K562 (cell line): ENCODE measurements at regions not wholly inside any gene's neighbourhood (a gene's known extent, or its start where the extent isn't known, plus 50 kb on each side); places are given as distances from the start of the nearest gene placed in this dataset.

ENCODE experiments used
- DNMT1 ChIP-seq: fragments of 450-650 bp; IDR thresholded peaks from 2 replicates; pipeline ENCODE4 v1.6.1; 2016; ENCODE audit warnings: antibody characterized with exemption, mild to moderate bottlenecking
- PHB2 ChIP-seq: fragments of 450-650 bp; IDR thresholded peaks from 2 replicates; pipeline ENCODE4 v1.6.1; 2017; ENCODE audit warnings: low read depth
- TAF1 ChIP-seq: IDR thresholded peaks from 2 replicates; pipeline ENCODE4 v1.6.1; 2011; ENCODE audit warnings: mild to moderate bottlenecking, low read length, moderate library complexity; ENCODE audit not compliant: insufficient read depth, control insufficient read depth, severe bottlenecking; ENCODE audit errors: extremely low read depth
- ZFP91 ChIP-seq: sonication (generic); formaldehyde crosslinking; IDR thresholded peaks from 2 replicates; pipeline ENCODE4 v1.8.0; 2022; ENCODE audit warnings: mild to moderate bottlenecking, missing genetic modification reagents
- ZNF24 ChIP-seq: fragments of 450-650 bp; IDR thresholded peaks from 2 replicates; pipeline ENCODE4 v1.6.1; 2016

- TF ChIP-seq ZFP91 (CRISPR knock-in tag) (no peak), TAF1 (no peak), ZNF24 (no peak), PHB2 (no peak), DNMT1 (no peak)
These were observed 208.0 kb downstream of the ZNF365 start for GRCh38 chr10:62582101-62582705.
